AG04449 (cell line): ENCODE measurements at regions not wholly inside any gene's neighbourhood (a gene's known extent, or its start where the extent isn't known, plus 50 kb on each side); places are given as distances from the start of the nearest gene placed in this dataset.

Experiments
- CTCF ChIA-PET: fragments of 350-600 bp; formaldehyde crosslinking; extraction: SDS; loops from one replicate; lab custom pipeline; 2021; ENCODE audit warnings: antibody characterized with exemption; lab: Yijun Ruan, JAX
- POLR2A ChIA-PET: fragments of 400-600, 350-600 bp; formaldehyde crosslinking; extraction: SDS; loops from one replicate; lab custom pipeline; 2020; ENCODE audit warnings: antibody characterized with exemption, inconsistent platforms; lab: Yijun Ruan, JAX
- DNase-seq: peaks from one replicate; pipeline ENCODE4 v3.0.0-alpha.2; 2010; ENCODE audit warnings: low read depth, low spot score
- H3K4me3 ChIP-seq: 2 replicates; pipeline ENCODE4 v1.5.1; 2011; ENCODE audit warnings: low read depth, mild to moderate bottlenecking, control low read depth, low read length
- CTCF ChIP-seq: IDR thresholded peaks from one replicate; pipeline ENCODE4 v1.5.1; 2011; ENCODE audit warnings: mild to moderate bottlenecking, moderate library complexity, low read length, control low read depth, inconsistent platforms; ENCODE audit not compliant: insufficient read depth; ENCODE audit errors: missing control alignments

GRCh38 chr4:171170671-171171070 lies 642.5 kb upstream of the GALNTL6 start:
- ChIA-PET CTCF (no interaction called here), POLR2A (no interaction called here)
- no peak for TF ChIP-seq CTCF

GRCh38 chr4:171169396-171169795 lies 643.8 kb upstream of the GALNTL6 start:
- DNase-seq: no peak
- TF ChIP-seq CTCF: no peak
- CTCF ChIA-PET: no interaction called here
- POLR2A ChIA-PET: no interaction called here
- no peak overlapping the region for H3K4me3 ChIP-seq

More at GRCh38 chr4:171170671-171171070, 642.5 kb upstream of the GALNTL6 start:
- no peak overlapping the region for H3K4me3 ChIP-seq
- no peak for DNase-seq

GRCh38 chr4:171162478-171162877 lies 650.7 kb upstream of the GALNTL6 start:
- no peak for DNase-seq
- ChIA-PET POLR2A (no interaction called here), CTCF (no interaction called here)
- TF ChIP-seq CTCF: no peak
- H3K4me3 ChIP-seq: no peak overlapping the region

GRCh38 chr4:171157462-171158082 lies 655.6 kb upstream of the GALNTL6 start:
- no peak for TF ChIP-seq CTCF
- no peak for DNase-seq
- POLR2A ChIA-PET: no interaction called here
- H3K4me3 ChIP-seq: no peak overlapping the region
- CTCF ChIA-PET: no interaction called here

- ChIA-PET POLR2A (no interaction called here), CTCF (no interaction called here)
- no peak for DNase-seq
- TF ChIP-seq CTCF: no peak
- H3K4me3 ChIP-seq: no peak overlapping the region
Measured at GRCh38 chr4:171142639-171143038, 670.6 kb upstream of the GALNTL6 start.

GRCh38 chr4:171142045-171142444 lies 671.2 kb upstream of the GALNTL6 start:
- TF ChIP-seq CTCF: no peak
- ChIA-PET POLR2A (no interaction called here), CTCF (no interaction called here)
- DNase-seq: no peak
- no peak overlapping the region for H3K4me3 ChIP-seq
